Mesendoderm (in vitro differentiated cells): ENCODE measurements at regions not wholly inside any gene's neighbourhood (a gene's known extent, or its start where the extent isn't known, plus 50 kb on each side); places are given as distances from the start of the nearest gene placed in this dataset.
A peak's percentile ranks its signal among the peaks of the same experiment; 100 is the strongest.

Experiments
- DNase-seq: peaks from one replicate; pipeline ENCODE4 v3.0.0; 2013
- H2AK5ac ChIP-seq: 2 replicates; pipeline ENCODE4 v1.6.1; 2013; ENCODE audit warnings: low read length, inconsistent platforms
- H2BK120ac ChIP-seq: 2 replicates; pipeline ENCODE4 v1.6.1; 2013; ENCODE audit warnings: low read depth, mild to moderate bottlenecking, low read length, moderate library complexity, mixed read lengths
- H2BK15ac ChIP-seq: replicated peaks from 2 replicates; pipeline ENCODE4 v1.6.1; 2013; ENCODE audit warnings: low read depth, mild to moderate bottlenecking, moderate library complexity
- H2BK5ac ChIP-seq: 2 replicates; pipeline ENCODE4 v1.6.1; 2013; ENCODE audit warnings: low read length, inconsistent platforms
- H3K18ac ChIP-seq: 2 replicates; pipeline ENCODE4 v1.6.1; 2013; ENCODE audit warnings: mild to moderate bottlenecking, low read length, mixed read lengths
- H3K23ac ChIP-seq: one replicate; pipeline ENCODE4 v1.6.1; 2013; ENCODE audit warnings: low read length
- H3K27ac ChIP-seq: 2 replicates; pipeline ENCODE4 v1.5.1; 2013; ENCODE audit warnings: low read depth, mild to moderate bottlenecking, inconsistent platforms, low read length, moderate library complexity
- H3K27me3 ChIP-seq: 2 replicates; pipeline ENCODE4 v1.6.1; 2013; ENCODE audit warnings: low read length, control low read depth, mild to moderate bottlenecking, inconsistent platforms; ENCODE audit not compliant: insufficient read depth, poor library complexity
- H3K36me3 ChIP-seq: 2 replicates; pipeline ENCODE4 v1.6.1; 2013; ENCODE audit warnings: low read length, inconsistent platforms; ENCODE audit not compliant: control insufficient read depth, insufficient read depth
- H3K4ac ChIP-seq: one replicate; pipeline ENCODE4 v1.6.1; 2013; ENCODE audit warnings: low read depth, mild to moderate bottlenecking, low read length, moderate library complexity
- H3K4me1 ChIP-seq: 2 replicates; pipeline ENCODE4 v1.6.1; 2013; ENCODE audit warnings: low read depth, low read length, inconsistent platforms; ENCODE audit not compliant: control insufficient read depth
- H3K4me2 ChIP-seq: 2 replicates; pipeline ENCODE4 v1.6.1; 2013; ENCODE audit warnings: low read length
- H3K4me3 ChIP-seq: 2 replicates; pipeline ENCODE4 v1.5.1; 2013; ENCODE audit warnings: mild to moderate bottlenecking, low read length
- H3K56ac ChIP-seq: one replicate; pipeline ENCODE4 v1.6.1; 2013; ENCODE audit warnings: low read length
- H3K79me1 ChIP-seq: 2 replicates; pipeline ENCODE4 v1.6.1; 2013; ENCODE audit warnings: low read length, inconsistent platforms
- H3K79me2 ChIP-seq: 2 replicates; pipeline ENCODE4 v1.6.1; 2013; ENCODE audit warnings: mild to moderate bottlenecking, low read length; ENCODE audit not compliant: control insufficient read depth, insufficient read depth
- H3K9ac ChIP-seq: 2 replicates; pipeline ENCODE4 v1.6.1; 2013; ENCODE audit warnings: low read length, inconsistent platforms
- H4K5ac ChIP-seq: one replicate; pipeline ENCODE4 v1.6.1; 2013; ENCODE audit warnings: low read length
- H4K8ac ChIP-seq: one replicate; pipeline ENCODE4 v1.6.1; 2013; ENCODE audit warnings: low read depth, mild to moderate bottlenecking, control low read depth, low read length, moderate library complexity
- WGBS: extraction: QIAGEN DNeasy Blood & Tissue Kit; methylation state at CpG from one replicate; pipeline ENCODE4 v1.1.7; 2013; ENCODE audit warnings: low lambda C conversion rate, missing lambda C conversion rate; ENCODE audit not compliant: insufficient coverage; ENCODE audit errors: extremely low coverage; 5-methylcytosine and 5-hydroxymethylcytosine counted together

GRCh38 chr10:85316276-85316675 lies 987.9 kb downstream of the CCSER2 start:
- Histone ChIP-seq H2BK15ac (no peak overlapping the region), H3K18ac (no peak overlapping the region), H3K4me3 (no peak overlapping the region), H2BK5ac (no peak overlapping the region), H3K27ac (no peak overlapping the region), H3K79me2 (no peaks in the 10 kb centered on the region), H4K8ac (no peak overlapping the region), H3K23ac (no peak overlapping the region), H3K4ac (no peak overlapping the region), H3K79me1 (no peaks in the 10 kb centered on the region), H3K36me3 (no peaks in the 10 kb centered on the region), H2BK120ac (no peak overlapping the region), H3K27me3 (no peaks in the 10 kb centered on the region), H3K9ac (no peak overlapping the region), H2AK5ac (no peak overlapping the region), H3K4me2 (no peak overlapping the region), H3K4me1 (peaks cover 4% of the 10 kb centered on the region), H3K56ac (no peak overlapping the region), H4K5ac (no peak overlapping the region)
- DNase-seq: no peak
- no CpG with 5 or more reads among the region's 4 CpGs for WGBS

- H2BK120ac ChIP-seq: no peak overlapping the region
- no peak overlapping the region for H2AK5ac ChIP-seq
- H3K18ac ChIP-seq: no peak overlapping the region
- H2BK5ac ChIP-seq: no peak overlapping the region
- no peaks in the 10 kb centered on the region for H3K36me3 ChIP-seq
- H4K5ac ChIP-seq: no peak overlapping the region
- H3K9ac ChIP-seq: no peak overlapping the region
- peak; percentile 29 for DNase-seq
- H2BK15ac ChIP-seq: no peak overlapping the region
- H3K4me2 ChIP-seq: no peak overlapping the region
- H3K27me3 ChIP-seq: no peaks in the 10 kb centered on the region
- H3K56ac ChIP-seq: no peak overlapping the region
- no peak overlapping the region for H3K4me3 ChIP-seq
- H3K79me2 ChIP-seq: no peaks in the 10 kb centered on the region
- H3K23ac ChIP-seq: no peak overlapping the region
- H3K4me1 ChIP-seq: peaks cover 4% of the 10 kb centered on the region
- no peaks in the 10 kb centered on the region for H3K79me1 ChIP-seq
- no peak overlapping the region for H3K4ac ChIP-seq
- no peak overlapping the region for H3K27ac ChIP-seq
- WGBS: no CpG with 5 or more reads among the region's 2 CpGs
- no peak overlapping the region for H4K8ac ChIP-seq
These were observed 989.4 kb downstream of the CCSER2 start for GRCh38 chr10:85317827-85318226.

- H3K18ac ChIP-seq: no peak overlapping the region
- H3K9ac ChIP-seq: no peak overlapping the region
- H2BK120ac ChIP-seq: no peak overlapping the region
- H3K27me3 ChIP-seq: no peaks in the 10 kb centered on the region
- peaks cover 4% of the 10 kb centered on the region for H3K4me1 ChIP-seq
- no peak overlapping the region for H2BK5ac ChIP-seq
- H3K23ac ChIP-seq: no peak overlapping the region
- no peak overlapping the region for H3K4me2 ChIP-seq
- no peak overlapping the region for H3K56ac ChIP-seq
- no peaks in the 10 kb centered on the region for H3K36me3 ChIP-seq
- H2BK15ac ChIP-seq: no peak overlapping the region
- H3K79me1 ChIP-seq: no peaks in the 10 kb centered on the region
- peak; percentile 61 for DNase-seq
- no peak overlapping the region for H3K27ac ChIP-seq
- no peak overlapping the region for H2AK5ac ChIP-seq
- H3K4me3 ChIP-seq: no peak overlapping the region
- no peak overlapping the region for H3K4ac ChIP-seq
- H4K5ac ChIP-seq: no peak overlapping the region
- no CpG with 5 or more reads among the region's 9 CpGs for WGBS
- H3K79me2 ChIP-seq: no peaks in the 10 kb centered on the region
- H4K8ac ChIP-seq: no peak overlapping the region
These were observed 990.7 kb downstream of the CCSER2 start for GRCh38 chr10:85318809-85319807.

- peaks cover 4% of the 10 kb centered on the region for H3K4me1 ChIP-seq
- H2BK120ac ChIP-seq: no peak overlapping the region
- H3K4me2 ChIP-seq: no peak overlapping the region
- H2AK5ac ChIP-seq: no peak overlapping the region
- no peak overlapping the region for H3K18ac ChIP-seq
- no peak overlapping the region for H3K4me3 ChIP-seq
- no peaks in the 10 kb centered on the region for H3K36me3 ChIP-seq
- no peak overlapping the region for H2BK5ac ChIP-seq
- no peak overlapping the region for H3K27ac ChIP-seq
- no peaks in the 10 kb centered on the region for H3K79me1 ChIP-seq
- H3K56ac ChIP-seq: no peak overlapping the region
- no peak overlapping the region for H2BK15ac ChIP-seq
- H3K27me3 ChIP-seq: no peaks in the 10 kb centered on the region
- WGBS: no CpG with 5 or more reads among the region's 3 CpGs
- no peak overlapping the region for H3K4ac ChIP-seq
- peak; percentile 70 for DNase-seq
- H3K79me2 ChIP-seq: no peaks in the 10 kb centered on the region
- H4K5ac ChIP-seq: no peak overlapping the region
- H3K23ac ChIP-seq: no peak overlapping the region
- no peak overlapping the region for H3K9ac ChIP-seq
- H4K8ac ChIP-seq: no peak overlapping the region
These were observed 991.4 kb downstream of the CCSER2 start for GRCh38 chr10:85319826-85320225.

GRCh38 chr10:85333594-85333993 lies 1005.2 kb downstream of the CCSER2 start:
- no peaks in the 10 kb centered on the region for H3K27me3 ChIP-seq
- H2BK15ac ChIP-seq: no peak overlapping the region
- no peaks in the 10 kb centered on the region for H3K79me2 ChIP-seq
- H4K8ac ChIP-seq: no peak overlapping the region
- no peak overlapping the region for H2BK5ac ChIP-seq
- no CpG with 5 or more reads among the region's 3 CpGs for WGBS
- no peaks in the 10 kb centered on the region for H3K79me1 ChIP-seq
- no peak overlapping the region for H3K4ac ChIP-seq
- H3K4me1 ChIP-seq: no peaks in the 10 kb centered on the region
- no peak overlapping the region for H2AK5ac ChIP-seq
- no peak overlapping the region for H2BK120ac ChIP-seq
- H4K5ac ChIP-seq: no peak overlapping the region
- no peak overlapping the region for H3K56ac ChIP-seq
- no peaks in the 10 kb centered on the region for H3K36me3 ChIP-seq
- no peak overlapping the region for H3K18ac ChIP-seq
- H3K4me2 ChIP-seq: no peak overlapping the region
- no peak for DNase-seq
- H3K9ac ChIP-seq: no peak overlapping the region
- no peak overlapping the region for H3K4me3 ChIP-seq
- no peak overlapping the region for H3K23ac ChIP-seq
- no peak overlapping the region for H3K27ac ChIP-seq
